Coronary artery (tissue), 2 donors: ENCODE measurements at regions not wholly inside any gene's neighbourhood (a gene's known extent, or its start where the extent isn't known, plus 50 kb on each side); places are given as distances from the start of the nearest gene placed in this dataset.
"Not testable (repeated sequence)": the region's sequence is repeated elsewhere in the genome, so short reads cannot be mapped to it uniquely, and the experiment has no call there.

Experiments
- DNase-seq: peaks from one replicate; pipeline ENCODE4 v3.0.0-alpha.2; 2017; ENCODE audit warnings: low spot score
- H3K27ac ChIP-seq, 2 donors: fragments of 200-600 bp; sonication (generic); one replicate each; pipeline ENCODE4 v1.5.1; 2016 to 2019
- H3K4me3 ChIP-seq: fragments of 200-600 bp; sonication (generic); 2 replicates; pipeline ENCODE4 v1.5.1; 2016; ENCODE audit warnings: mild to moderate bottlenecking, moderate library complexity
- CTCF ChIP-seq: fragments of 200-600 bp; sonication (generic); IDR thresholded peaks from one replicate; pipeline ENCODE4 v1.5.1; 2019; ENCODE audit warnings: antibody characterized with exemption

GRCh38 chr11:50170115-50170514, 137.4 kb downstream of the OR4C45 start:
- DNase-seq: no peak
- TF ChIP-seq CTCF: no peak
- H3K4me3 ChIP-seq: no peak overlapping the region
- no peak overlapping the region for H3K27ac ChIP-seq

GRCh38 chr11:50174189-50174588, 141.5 kb downstream of the OR4C45 start:
- Histone ChIP-seq H3K27ac (no peak overlapping the region), H3K4me3 (no peak overlapping the region)
- no peak for TF ChIP-seq CTCF
- DNase-seq: no peak

GRCh38 chr11:50174975-50175374, 142.3 kb downstream of the OR4C45 start:
- H3K27ac ChIP-seq: no peak overlapping the region
- DNase-seq: no peak
- no peak overlapping the region for H3K4me3 ChIP-seq
- TF ChIP-seq CTCF: no peak

- no peak overlapping the region for H3K4me3 ChIP-seq
- no peak for DNase-seq
- TF ChIP-seq CTCF: no peak
- H3K27ac ChIP-seq: no peak overlapping the region
Measured at GRCh38 chr11:50178737-50179136, 146.1 kb downstream of the OR4C45 start.

- TF ChIP-seq CTCF: no peak
- no peak for DNase-seq
- no peak overlapping the region for H3K4me3 ChIP-seq
- H3K27ac ChIP-seq: no peak overlapping the region
Measured at GRCh38 chr11:50181334-50181733, 148.7 kb downstream of the OR4C45 start.

GRCh38 chr11:50182486-50182885, 149.8 kb downstream of the OR4C45 start:
- Histone ChIP-seq H3K4me3 (no peak overlapping the region), H3K27ac (no peak overlapping the region)
- no peak for DNase-seq
- TF ChIP-seq CTCF: no peak

GRCh38 chr11:50183170-50183569, 150.5 kb downstream of the OR4C45 start:
- H3K4me3 ChIP-seq, DNase-seq: not testable (repeated sequence)
- peak overlapping the region in 1 of 2 donors; percentile 13 for H3K27ac ChIP-seq

- no peak for DNase-seq
- H3K27ac ChIP-seq: no peak overlapping the region
- H3K4me3 ChIP-seq: no peak overlapping the region
- TF ChIP-seq CTCF: no peak
Measured at GRCh38 chr11:50186146-50186545, 153.5 kb downstream of the OR4C45 start.
